GM19395 (cell line): ENCODE measurements at regions not wholly inside any gene's neighbourhood (a gene's known extent, or its start where the extent isn't known, plus 50 kb on each side); places are given as distances from the start of the nearest gene placed in this dataset.

Experiments
- ATAC-seq: cut with Tn5 transposase; IDR thresholded peaks from one replicate; pipeline ENCODE4 v1.9.1; 2021; ENCODE audit warnings: mild to moderate bottlenecking, moderate library complexity; ENCODE audit not compliant: unreplicated experiment

GRCh38 chr7:45501791-45502190 is 72.4 kb upstream of the ADCY1 start:
- ATAC-seq, result no peak

- ATAC-seq, result no peak
These were observed 68.1 kb upstream of the ADCY1 start for GRCh38 chr7:45506059-45506458.

- no peak for ATAC-seq
These were observed 64.9 kb upstream of the ADCY1 start for GRCh38 chr7:45509222-45509621.

DNA sequence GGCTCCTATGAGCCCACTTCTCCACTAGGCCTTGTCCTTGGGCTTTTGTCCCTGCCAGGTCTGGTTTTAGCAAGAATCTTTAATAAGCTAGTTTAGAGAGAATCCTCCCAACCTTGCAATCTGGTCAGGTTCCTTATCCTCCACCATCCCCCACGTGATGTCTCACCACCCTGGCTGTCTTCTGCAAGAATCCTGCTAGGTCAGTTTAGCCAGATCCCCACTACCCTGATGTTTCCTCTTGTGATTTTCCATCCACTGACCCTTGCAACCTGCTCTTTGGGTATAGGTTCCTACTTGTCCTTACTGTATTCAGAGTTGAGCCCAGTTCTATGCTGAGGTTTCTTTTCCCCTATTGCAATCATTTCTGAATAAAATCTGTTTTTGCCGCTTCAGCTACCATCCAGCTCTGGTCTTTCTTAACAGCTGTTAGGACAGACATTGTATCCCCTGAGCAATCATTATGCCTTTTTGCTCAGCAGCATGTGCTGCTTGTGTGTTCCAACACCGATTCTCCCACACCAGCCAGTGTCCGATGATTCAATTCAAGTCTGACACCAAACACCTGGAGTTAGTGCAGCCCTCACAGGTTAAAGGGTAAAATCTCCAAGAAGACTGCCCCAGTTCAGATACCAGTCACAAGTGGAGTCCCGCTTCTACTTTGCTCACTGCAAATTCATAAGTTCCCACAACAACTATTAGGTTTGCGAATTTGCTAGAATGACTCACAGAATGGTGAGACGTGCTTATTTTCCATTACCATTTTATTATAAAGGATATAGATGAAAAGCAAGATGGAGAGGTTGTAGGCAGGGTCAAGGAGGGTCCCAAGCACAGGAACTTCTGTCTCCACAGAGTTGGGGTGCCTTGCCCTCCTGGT is 62.2 kb upstream of the ADCY1 start:
- no peak for ATAC-seq

DNA sequence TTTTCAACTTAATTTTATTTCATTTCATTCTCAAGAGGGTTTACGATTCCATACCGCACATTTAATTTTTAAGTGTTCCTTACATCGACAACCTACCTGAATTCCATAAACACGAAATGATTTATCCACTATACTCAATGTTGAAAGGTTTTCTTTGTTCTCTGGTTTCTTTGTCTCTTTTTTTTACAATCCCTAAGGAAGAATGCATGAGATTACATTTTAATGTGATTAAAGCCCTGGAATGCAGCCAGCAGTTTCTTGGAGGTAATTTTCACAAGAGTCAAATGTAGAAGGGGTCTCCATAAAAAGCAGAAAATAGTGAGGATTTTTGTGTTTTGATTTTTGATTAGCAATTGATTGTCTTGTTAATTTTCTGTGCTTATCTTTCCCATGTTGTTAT is 59.2 kb upstream of the ADCY1 start:
- ATAC-seq, result no peak

GRCh38 chr7:45515346-45515745 is 58.8 kb upstream of the ADCY1 start:
- ATAC-seq, result no peak
